HepG2 (cell line): ENCODE measurements at regions not wholly inside any gene's neighbourhood (a gene's known extent, or its start where the extent isn't known, plus 50 kb on each side); places are given as distances from the start of the nearest gene placed in this dataset.

ENCODE experiments used
- POLR2A ChIP-seq, 2 experiments: IDR thresholded peaks; 2 replicates each; pipeline ENCODE4 v1.6.1; 2011; ENCODE audit warnings: low read depth in 2 of 2, low read length in 2 of 2, mild to moderate bottlenecking in 1 of 2, moderate library complexity in 1 of 2; ENCODE audit not compliant: insufficient read depth in 1 of 2
- SIN3A ChIP-seq: IDR thresholded peaks from 2 replicates; pipeline ENCODE4 v1.6.1; 2011; ENCODE audit warnings: low read depth, mild to moderate bottlenecking, control low read depth, low read length, borderline replicate concordance

DNA sequence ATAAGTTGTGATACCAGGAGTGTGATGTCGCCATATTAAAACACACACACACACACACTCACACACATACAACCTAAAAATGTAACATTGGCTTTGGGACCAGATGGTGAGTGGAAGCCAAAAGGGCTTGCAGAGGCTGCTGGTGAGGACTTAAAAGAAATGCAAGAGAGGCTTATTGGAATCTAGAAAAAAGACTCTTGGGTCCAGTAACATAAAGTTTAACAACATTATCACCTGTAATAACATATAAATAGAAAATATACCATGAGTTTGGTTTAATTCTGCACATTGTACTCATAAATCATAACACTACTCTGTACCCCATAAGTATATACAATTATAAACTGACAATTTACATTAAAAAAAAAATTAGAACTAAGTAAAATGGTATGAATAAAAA, 74.4 kb upstream of the MYCN start:
- TF ChIP-seq SIN3A (no peak), POLR2A (IDR thresholded peaks at IDR 0.05; ENCODE audit: insufficient read depth in 1 of 2, low read depth in 2 of 2, low read length in 2 of 2) (no peak)
